NCI-H524 treated with DMSO at 0.1 percent for 48 hours (cell line): ENCODE measurements at regions not wholly inside any gene's neighbourhood (a gene's known extent, or its start where the extent isn't known, plus 50 kb on each side); places are given as distances from the start of the nearest gene placed in this dataset.

Experiments
- DNase-seq: peaks from one replicate; lab custom pipeline; 2025; lab: John Stamatoyannopoulos, UW

DNA sequence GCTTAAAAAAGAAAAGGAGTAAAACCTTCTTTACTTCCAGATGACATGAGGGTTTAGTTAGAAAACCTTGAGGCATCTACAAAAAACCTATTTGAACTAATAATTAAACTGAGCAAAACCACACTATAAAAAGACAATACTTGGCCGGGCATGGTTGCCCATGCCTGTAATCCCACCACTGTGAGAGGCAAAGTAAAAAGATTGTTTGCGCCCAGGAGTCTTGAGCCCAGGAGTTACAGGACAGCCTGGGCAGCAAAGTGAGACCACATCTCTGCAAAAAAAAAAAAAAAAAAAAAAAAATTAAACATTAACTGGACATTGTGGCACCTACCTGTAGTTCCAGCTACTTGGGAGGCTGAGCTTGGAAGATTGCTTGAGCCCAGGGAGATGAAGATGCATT, 502.8 kb upstream of the LRRTM4 start:
- DNase-seq: no peak

DNA sequence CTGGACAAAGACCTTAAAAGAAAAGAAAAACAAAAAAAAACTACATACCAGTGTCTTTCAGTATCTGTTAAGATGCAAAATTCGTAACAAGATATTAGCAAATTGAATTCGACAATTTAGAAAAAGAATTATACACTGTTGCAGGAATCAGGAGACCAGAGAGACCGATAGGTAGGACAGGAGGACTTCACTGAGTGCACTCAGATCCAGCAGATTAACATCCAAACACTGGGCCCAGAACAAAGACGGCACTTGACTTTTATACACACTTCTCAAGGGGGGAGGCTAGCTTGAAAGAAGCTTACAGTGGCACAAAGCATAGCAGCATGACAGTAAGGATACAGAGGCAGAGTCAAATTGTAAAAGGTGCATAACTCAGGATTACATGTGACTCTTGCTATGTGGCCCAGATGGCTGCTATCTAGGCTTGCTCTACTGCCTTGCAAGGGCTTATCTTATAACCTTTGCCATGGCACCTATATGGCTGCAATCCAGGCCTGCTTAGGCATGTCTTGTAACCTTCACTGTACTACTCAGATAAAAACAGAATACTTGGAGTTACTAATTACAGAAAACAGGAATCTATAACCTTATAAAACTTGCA, 507.3 kb upstream of the LRRTM4 start:
- DNase-seq: no peak

DNA sequence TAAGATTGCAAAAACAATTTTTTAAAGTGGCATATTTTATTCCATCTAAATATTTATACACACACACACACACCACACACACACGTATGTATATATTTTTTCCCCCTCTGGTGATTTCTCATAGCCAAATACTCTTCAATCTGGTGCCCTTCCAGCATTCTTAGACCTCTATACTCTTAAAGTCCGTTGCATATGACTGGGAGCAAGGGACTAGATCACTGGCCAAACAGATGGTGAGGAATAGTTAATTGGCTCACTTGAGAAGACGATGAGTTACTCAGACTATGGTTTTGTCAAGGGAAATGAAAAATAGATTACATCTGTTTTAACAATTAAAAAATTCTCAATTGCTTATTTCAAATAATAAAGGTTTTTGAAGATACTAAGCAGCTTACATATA, 512.5 kb upstream of the LRRTM4 start:
- peak; percentile 71 for DNase-seq

DNA sequence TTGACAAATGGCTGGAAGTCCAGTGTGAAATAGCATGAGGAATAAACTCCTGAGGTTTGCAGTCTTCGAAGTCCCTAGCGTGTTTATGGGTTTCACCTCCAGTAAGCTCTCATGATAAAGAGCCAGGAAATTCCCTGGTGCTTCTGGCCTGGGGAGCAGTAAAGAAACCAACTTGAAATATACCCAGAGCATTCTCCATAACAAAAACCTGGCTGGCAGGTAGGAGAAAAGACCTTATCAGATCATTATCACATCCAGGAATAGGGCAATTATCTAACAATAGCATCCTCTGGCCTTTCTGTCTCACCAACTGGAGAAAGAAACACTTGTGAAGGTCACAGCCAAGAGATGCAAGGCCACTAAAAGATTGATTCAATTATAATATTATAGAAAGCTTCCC, 513.6 kb upstream of the LRRTM4 start:
- DNase-seq: no peak

DNA sequence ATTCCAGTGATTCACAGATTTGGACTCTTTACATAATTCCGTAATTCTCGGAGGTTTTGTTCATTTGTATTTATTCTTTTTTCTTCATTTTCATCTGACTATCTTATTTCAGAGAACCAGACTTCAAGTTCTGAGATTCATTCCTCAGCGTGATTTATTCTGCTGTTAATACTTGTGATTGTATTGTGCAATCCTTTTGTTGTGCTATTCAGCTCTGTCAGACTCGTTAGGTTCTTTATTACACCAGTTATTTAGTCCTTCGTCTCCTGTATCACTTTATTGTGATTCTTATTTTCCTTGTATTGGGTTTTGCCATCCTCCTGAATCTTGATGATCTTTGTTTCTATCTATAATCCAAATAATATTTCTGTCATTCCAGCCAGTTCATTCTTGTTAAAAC, 529.3 kb upstream of the LRRTM4 start:
- DNase-seq: no peak

DNA sequence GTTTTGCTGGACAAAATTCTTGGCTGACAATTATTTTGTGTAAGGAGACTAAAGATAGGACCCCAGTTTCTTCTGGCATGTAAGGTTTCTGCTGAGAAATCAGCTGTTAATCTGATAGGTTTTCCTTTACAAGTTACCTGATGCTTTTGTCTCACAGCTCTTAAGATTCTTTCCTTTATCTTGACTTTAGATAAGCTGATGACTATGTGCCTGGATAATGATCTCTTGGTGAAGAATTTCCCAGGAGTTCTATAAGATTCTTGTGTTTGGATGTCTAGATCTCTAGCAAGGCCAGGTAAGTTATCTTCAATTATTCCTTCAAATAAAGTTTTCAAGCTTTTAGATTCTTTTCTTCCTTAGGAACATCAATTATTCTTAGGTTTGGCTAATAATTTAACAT, 534.8 kb upstream of the LRRTM4 start:
- DNase-seq: no peak

DNA sequence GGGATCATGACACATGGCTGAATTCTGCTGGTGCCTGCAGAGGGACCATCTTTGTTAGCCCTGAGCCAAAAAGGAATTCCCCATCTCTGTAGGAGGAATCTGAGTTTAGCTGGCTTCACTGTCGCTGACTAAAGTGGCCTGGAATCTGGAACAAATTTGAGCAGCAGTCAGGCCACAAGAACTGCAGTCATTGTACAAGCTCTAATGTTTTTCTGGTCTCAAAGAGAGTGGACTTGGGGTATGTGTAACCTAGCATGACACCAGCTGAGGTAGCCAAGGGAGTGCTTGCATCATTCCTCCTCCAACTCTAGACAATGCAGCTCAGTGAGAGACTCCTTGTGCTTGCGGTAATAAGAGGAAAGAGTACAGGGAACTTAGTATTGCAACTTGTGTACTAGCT, 539.1 kb upstream of the LRRTM4 start:
- no peak for DNase-seq

DNA sequence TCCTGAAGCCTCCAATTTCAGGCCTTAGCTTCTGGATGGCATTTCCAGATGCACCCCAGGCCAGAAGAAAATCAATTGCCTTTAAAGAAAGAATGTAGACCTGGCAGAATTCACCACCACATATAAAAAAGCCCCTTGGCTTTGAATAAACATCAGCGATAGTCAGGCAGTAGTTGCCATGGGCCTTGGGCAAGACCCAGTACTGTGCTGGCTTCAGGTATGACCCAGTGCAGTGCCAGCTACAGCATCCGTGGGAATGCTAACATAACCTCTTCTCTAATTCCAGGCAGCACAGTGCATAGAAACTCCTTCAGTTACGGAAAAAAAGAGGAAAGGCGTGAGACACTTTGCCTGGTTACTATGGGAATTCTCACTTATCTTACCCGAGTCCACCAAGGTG, 539.6 kb upstream of the LRRTM4 start:
- no peak for DNase-seq

DNA sequence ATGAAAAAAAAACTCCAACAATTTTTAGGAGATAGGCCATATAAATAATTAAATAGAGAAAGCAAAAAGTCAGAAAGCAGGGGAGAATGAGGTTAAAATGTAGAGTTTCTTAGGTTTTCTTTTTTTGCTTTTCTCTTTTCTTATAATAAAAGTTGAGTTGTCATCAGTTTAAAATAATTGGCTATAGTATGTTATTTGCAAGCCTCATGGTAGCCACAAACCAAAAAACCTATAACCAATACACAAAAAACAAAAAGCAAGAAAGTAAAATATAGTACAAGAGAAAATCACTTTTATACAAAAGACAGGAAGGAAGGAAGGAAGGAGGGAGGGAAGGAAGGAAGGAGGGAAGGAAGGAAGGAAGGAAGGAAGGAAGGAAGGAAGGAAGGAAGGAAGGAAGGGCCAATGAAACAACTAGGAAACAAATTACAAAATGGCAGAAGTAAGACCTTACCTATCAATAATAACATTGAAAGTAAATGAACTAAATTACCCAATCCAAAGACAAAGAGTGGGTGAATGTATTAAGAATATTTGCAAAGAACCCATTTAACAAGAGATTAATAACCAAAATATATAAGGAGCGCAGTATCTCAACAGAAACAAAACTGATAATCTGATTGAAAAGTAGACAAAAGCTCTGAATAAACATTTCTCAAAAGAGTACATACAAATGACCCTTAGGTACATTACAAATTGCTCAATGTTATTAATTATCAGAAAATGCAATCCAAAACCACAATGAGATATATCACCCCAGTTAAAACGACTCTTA, 541.3 kb upstream of the LRRTM4 start:
- DNase-seq: no peak

DNA sequence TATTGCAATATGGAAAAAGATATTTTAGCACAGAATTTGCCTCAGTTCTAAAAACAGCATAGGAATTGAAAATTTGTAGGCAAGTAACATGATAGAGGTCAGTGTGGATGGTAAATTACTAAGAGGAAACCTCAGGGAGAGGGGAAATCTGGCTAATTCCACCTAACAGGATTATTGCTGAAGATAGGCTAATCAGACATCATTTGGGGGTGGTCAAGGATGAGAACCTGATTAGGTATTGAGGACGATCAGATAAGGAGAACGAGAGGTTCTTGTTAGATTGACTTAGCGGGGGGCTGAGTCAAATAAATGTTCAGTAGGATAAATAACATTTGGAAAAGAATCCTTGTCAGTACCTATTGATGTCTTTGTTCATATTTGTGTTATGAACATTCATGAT, 543.2 kb upstream of the LRRTM4 start:
- DNase-seq: no peak

DNA sequence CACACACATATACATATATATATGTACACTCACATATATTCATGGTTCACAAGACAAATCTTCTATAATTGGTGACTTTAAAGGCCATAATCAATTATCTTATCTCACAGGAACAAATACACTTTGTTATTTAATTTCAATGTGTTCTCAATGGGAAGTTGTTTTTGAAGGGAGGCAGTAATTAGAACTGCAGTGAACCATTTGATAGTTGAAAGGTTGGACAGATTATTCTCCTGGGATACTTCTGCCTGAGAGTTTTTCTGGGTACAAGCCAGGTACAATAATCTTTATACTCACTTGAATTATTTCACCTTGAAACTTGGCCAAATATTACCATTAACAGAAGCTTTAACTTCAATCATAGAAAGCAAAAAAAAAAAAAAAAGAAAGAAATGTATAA, 546.6 kb upstream of the LRRTM4 start:
- no peak for DNase-seq

DNA sequence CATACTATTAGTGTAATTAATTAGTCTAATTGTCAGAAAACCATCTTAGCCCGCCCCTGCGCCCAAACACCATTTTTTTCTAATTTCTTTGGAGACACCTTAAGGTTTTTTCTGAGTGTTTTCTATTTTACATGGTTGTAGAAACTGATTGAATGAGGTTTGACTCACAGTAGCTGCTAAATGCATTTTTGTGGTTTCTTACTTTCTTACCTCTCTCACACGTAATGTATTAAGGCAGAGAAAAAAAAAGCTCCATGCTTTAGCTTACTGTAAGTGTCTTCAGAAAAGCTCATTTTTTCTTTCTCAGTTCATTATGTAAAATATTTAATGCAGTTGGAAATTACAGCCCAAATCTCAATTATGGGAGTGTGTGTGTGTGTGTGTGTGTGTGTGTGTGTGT, 548.5 kb upstream of the LRRTM4 start:
- DNase-seq: no peak

DNA sequence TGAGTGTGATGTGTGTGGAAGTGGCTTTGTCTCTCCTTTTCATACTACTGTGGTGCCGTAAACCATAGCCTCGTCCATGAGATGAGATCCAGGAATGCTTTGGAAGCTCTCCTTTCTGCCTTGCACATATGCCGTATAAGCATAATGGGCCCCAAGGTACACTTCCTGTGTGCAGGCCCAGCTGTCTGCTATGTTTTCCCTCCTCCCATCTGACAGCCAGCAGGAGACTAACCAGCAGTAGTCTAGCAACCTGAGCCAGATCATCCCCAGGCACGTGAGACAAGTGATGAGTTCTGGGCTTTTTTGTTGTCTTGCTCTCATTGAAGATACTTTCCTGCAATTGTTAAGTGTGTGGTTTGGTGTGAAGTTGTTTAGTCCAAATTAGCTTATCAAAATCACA, 555.5 kb upstream of the LRRTM4 start:
- DNase-seq: peak; percentile 42

DNA sequence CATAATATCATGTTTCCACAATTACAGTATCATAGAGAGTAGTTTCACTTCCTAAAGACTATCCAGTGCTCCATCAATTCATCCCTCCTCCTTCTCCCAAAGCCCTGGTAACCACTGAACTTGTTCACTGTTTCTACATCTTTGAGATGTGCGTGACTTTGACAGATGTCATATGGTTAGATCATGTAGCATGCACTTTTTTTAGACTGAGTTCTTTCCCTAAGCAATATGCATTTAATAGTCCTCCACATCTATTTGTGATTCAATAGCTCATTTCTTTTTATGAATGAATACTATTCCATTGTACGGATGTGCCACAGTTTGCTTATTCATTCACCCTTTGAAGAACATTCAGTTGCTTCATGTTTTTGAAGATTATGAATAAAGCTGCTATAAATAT, 560.4 kb upstream of the LRRTM4 start:
- no peak for DNase-seq

DNA sequence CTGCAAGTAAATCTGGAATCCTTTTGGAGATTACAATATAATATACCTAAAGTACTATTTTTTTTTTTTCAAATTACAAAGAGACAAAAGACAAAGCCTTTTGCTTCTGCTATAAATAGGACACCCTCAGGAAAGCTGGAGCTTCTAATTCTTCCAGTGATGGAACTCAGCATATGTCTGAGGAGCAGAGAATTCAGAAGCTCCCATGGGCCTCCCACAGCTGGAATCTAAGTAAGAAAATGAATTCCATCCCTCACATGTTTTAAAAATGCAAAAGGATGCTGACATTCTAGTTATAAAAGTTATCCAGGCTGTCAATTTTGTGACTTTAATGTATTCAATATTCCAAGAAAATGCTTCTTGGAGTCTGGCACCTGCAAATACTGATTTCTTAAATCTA, 571.3 kb upstream of the LRRTM4 start:
- no peak for DNase-seq

DNA sequence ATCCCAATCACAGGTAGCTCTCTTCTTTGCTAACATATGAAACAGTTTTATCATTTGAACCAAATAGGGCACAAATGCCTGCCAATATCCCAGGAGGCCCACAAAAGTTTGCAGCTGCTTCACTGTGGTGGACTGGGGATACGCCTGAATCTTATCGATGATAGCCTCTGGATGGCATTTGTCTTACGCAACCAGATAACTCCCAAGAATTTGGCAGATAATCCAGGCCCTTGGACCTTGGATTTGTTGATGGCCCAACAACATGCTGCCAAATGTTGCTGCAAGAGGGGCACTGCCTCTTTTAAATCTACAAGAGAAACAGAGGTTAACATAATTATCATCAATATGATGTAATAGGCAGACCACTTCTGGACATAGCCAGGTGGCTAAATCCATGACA, 587.1 kb upstream of the LRRTM4 start:
- no peak for DNase-seq

DNA sequence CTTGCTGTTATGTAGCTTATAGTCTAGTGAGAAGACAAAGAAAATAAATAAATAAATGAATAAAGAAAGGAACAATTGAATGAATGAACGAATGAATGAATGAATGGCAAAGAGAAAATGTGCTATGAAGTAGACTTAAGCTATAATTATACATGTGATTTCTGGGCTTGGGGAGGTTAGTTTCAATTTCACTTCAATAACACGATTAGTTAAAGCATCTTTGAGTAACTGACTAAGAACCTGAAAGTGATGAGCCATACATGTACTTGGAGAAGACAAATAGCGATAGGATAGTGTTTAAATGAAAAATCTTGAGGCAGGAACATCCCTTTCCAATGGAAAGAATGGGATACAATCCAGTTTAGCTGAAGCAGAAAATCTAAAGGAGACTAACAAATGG, 593.1 kb upstream of the LRRTM4 start:
- no peak for DNase-seq

DNA sequence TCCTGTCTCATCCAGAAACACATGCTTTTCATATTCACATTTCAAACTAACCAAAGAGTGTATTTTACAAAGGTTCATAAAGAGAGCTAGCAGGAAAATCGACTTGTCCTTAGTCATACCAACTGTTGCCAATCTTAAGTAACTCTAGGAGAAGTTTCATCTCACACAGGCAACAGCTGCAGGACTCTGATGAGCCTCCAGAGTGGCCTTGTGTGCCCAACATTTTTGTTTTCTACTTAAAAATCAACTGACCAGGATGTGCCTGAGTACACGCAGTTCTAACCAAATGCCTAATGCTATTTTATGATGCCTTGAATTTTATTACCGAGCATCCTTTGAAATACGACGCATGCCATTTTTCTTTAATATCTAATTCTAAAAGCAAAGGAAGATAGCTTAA, 595.9 kb upstream of the LRRTM4 start:
- no peak for DNase-seq

DNA sequence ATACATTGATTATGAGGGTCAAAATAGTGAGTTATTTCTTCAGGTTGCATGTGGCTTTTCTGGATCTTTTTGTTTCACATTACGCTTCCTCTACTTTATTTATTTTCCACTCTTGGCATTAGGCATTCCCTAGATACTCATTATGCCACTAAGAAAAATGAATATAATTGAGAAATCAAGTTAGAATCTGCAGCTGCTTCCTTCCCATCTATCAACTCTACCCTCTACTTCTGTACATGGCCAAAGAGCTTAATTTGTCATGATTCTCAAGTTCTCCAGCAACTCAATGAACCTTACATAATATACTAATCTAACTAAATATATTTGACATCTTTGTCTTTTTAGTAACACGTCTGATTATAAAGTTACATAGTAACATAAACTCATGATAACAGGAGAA, 598.1 kb upstream of the LRRTM4 start:
- no peak for DNase-seq

DNA sequence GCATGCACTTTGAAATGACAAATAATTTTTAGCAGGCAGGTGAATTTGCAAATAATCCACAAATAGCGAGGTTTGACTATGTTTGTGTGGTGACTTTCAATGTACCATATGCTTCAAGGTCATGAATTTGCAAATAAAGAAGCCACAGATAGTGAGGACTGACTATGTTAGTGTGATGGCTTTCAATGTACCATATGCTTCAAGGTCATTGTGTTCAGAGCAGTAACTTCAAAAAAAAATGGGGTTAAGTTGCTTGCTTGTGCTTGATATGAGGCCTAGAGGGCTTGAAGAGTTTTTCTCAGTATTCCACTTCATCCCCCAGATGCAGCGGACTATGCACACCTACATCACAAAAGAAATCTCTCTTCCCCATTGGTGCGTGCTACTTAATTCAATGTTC, 602.9 kb upstream of the LRRTM4 start:
- DNase-seq: no peak

DNA sequence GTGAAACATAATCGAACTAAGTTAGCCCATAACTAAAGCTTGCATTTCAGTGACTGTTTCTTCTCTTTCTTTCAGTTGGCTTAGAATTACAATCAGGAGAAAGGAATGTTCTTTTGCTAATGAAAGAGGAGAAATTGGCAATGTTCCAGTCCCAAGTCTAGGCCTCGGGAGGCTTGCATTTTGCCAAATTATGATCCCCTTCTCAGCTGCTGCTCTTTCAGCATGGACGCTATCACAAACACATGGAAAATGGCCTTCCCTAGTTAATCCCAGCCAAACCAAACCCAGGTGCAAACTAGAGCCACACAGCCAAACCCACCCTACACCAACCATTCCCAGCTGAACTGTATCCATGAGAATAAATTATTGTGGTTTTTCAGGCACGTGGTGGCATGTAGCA, 605.2 kb upstream of the LRRTM4 start:
- DNase-seq: no peak

DNA sequence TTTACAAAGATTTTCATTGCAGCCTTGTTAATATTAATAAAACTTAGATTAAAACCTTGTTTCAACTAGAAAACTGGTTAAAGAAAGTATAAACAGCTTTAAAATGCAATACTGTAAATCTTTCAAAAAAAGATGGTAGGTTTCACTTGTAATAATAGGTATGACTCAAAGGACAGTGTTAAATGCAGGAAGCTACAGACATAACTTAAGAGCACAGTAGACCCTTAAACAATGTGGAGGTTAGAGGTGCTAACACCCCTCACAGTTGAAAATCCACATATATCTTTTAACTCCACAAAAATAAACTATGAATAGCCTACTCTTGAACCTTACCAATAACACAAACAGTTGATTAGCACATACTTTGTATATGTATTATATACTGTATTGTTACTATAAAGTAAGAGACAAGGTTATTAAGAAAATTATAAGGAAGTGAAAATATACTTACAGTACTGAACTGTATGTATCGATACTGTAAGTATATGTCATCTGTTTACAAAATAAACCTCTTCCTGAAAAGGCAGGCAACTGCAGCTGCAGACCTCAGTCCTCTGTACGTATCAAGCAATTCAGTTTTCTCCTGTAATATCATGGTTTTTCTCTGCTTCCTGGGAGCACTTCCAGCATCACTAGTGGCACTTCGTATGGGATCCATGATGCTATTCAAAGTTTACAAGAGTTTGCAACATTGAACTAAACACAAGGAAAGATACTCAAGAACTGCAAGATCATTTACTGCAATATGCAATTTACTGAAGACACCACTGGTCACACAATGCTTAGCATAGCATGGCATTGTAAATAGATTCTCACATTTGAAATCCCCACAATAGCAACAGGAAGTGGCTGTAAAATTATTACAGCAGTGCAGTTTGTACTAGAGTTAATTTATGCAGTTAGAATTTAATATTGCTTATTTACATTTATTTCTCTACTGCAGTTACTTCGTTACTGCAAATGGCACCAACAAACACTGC, 610.5 kb upstream of the LRRTM4 start:
- DNase-seq: no peak

DNA sequence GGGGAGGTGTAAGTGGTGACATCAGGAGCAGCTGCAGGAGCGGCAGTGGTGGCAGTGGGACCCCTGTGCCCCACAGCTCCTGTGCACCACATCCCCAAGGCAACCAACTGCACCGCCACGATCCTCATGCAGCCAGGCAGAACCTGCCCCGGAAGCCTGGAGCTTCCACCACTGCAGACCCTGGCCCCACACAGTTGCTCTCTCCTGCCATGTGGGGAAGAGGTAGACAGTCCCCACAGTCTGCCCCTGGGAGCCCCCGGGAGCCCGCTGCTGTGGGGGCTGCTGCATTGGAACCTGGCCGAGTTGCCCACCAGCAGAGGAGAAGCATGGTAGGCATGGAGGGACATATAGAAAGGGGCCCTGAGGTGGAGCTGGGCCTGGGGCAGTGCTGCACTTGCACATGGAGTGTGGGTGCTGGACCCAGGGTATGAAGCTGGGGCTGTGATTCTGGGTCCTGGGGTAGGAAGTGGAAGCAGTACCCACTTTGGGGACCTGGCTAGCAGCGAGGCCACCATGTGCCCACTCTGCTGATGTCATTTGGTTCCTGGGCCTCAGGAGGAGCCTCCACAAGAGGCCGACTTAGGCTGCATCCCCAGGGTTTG, 623.3 kb upstream of the LRRTM4 start:
- DNase-seq: no peak
